H1 (cell line): ENCODE measurements at regions not wholly inside any gene's neighbourhood (a gene's known extent, or its start where the extent isn't known, plus 50 kb on each side); places are given as distances from the start of the nearest gene placed in this dataset.

ENCODE experiments used
- CTCF ChIA-PET: fragments of 300-600 bp; sonication (Branson Sonifier 250); formaldehyde crosslinking; loops from one replicate; lab custom pipeline; 2021; ENCODE audit not compliant: partially characterized antibody; lab: Charles Lee
- POLR2A ChIA-PET: fragments of 300-600 bp; sonication (Branson Sonifier 250); formaldehyde crosslinking; loops from one replicate; lab custom pipeline; 2021; ENCODE audit warnings: inconsistent platforms; ENCODE audit not compliant: partially characterized antibody; lab: Charles Lee
- DNase-seq, 2 experiments: peaks; one replicate each; pipeline versions ENCODE4 v3.0.0 to v3.0.0-alpha.2; 2010 to 2022; ENCODE audit warnings: low spot score in 2 of 2, low read depth in 1 of 2, mixed read lengths in 1 of 2
- FAIRE-seq: peaks from 2 replicates; lab custom pipeline; 2011; peaks lifted over from hg19 to GRCh38; lab: Jason Lieb, UNC
- H2AFZ ChIP-seq: 2 replicates; pipeline ENCODE4 v1.8.1; 2012; ENCODE audit warnings: low read length, inconsistent platforms
- H2AK5ac ChIP-seq: 2 replicates; pipeline ENCODE4 v1.6.1; 2013; ENCODE audit warnings: low read depth, low read length
- H2BK120ac ChIP-seq: replicated peaks from 2 replicates; pipeline ENCODE3; 2013; ENCODE audit warnings: low read depth, low read length, inconsistent platforms
- H2BK12ac ChIP-seq: 2 replicates; pipeline ENCODE4 v1.6.1; 2013; ENCODE audit warnings: low read depth, low read length
- H2BK15ac ChIP-seq: 2 replicates; pipeline ENCODE4 v1.6.1; 2013; ENCODE audit warnings: low read length
- H2BK20ac ChIP-seq: 2 replicates; pipeline ENCODE4 v1.6.1; 2013; ENCODE audit warnings: low read length
- H2BK5ac ChIP-seq: 2 replicates; pipeline ENCODE4 v1.6.1; 2013; ENCODE audit warnings: low read depth, low read length
- H3K14ac ChIP-seq: 2 replicates; pipeline ENCODE4 v1.6.1; 2013; ENCODE audit warnings: inconsistent platforms; ENCODE audit not compliant: insufficient read length
- H3K18ac ChIP-seq: 2 replicates; pipeline ENCODE4 v1.6.1; 2013; ENCODE audit warnings: low read length; ENCODE audit errors: extremely low read depth
- H3K23ac ChIP-seq: 2 replicates; pipeline ENCODE4 v1.6.1; 2013; ENCODE audit warnings: inconsistent platforms; ENCODE audit not compliant: insufficient read length
- H3K23me2 ChIP-seq: 2 replicates; pipeline ENCODE4 v1.6.1; 2013; ENCODE audit warnings: low read depth, low read length
- H3K27ac ChIP-seq: 2 replicates; pipeline ENCODE4 v1.6.1; 2011; ENCODE audit warnings: low read depth, low read length, inconsistent platforms
- H3K27me3 ChIP-seq, 4 experiments: replicated peaks in 1 of 4; 1 replicate in 1 of 4; 2 replicates in 3 of 4; pipeline versions ENCODE4 v1.6.1 to v1.8.1; 2011 to 2013; ENCODE audit warnings: low read length in 3 of 4, mild to moderate bottlenecking in 3 of 4, inconsistent platforms in 2 of 4, mixed read lengths in 2 of 4, moderate library complexity in 1 of 4; ENCODE audit not compliant: control insufficient read depth in 3 of 4, insufficient read depth in 3 of 4; ENCODE audit errors: extremely low read depth in 1 of 4
- H3K36me3 ChIP-seq, 4 experiments: 2 replicates each; pipeline versions ENCODE4 v1.6.1 to v1.8.1; 2011 to 2013; ENCODE audit warnings: mild to moderate bottlenecking in 4 of 4, low read length in 3 of 4, moderate library complexity in 2 of 4, control low read depth in 1 of 4, inconsistent platforms in 1 of 4; ENCODE audit not compliant: insufficient read depth in 4 of 4, control insufficient read depth in 2 of 4
- H3K4ac ChIP-seq: replicated peaks from 2 replicates; pipeline ENCODE3; 2013; ENCODE audit warnings: low read length, low read depth, mixed read lengths, inconsistent platforms; ENCODE audit not compliant: insufficient read length
- H3K4me1 ChIP-seq, 4 experiments: replicated peaks in 1 of 4; 1 replicate in 1 of 4; 2 replicates in 3 of 4; pipeline versions ENCODE4 v1.6.1 to v1.8.1; 2011 to 2013; ENCODE audit warnings: low read length in 3 of 4, inconsistent platforms in 2 of 4, mixed read lengths in 1 of 4; ENCODE audit not compliant: insufficient read depth in 4 of 4, control insufficient read depth in 3 of 4
- H3K4me2 ChIP-seq, 2 experiments: 2 replicates each; pipeline versions ENCODE4 v1.6.1 to v1.8.1; 2011 to 2013; ENCODE audit warnings: low read depth in 2 of 2, low read length in 2 of 2, control low read depth in 1 of 2, inconsistent platforms in 1 of 2, mild to moderate bottlenecking in 1 of 2; ENCODE audit not compliant: insufficient read depth in 1 of 2
- H3K4me3 ChIP-seq, 4 experiments: fragments of 200-600, 300-600 bp in 1 of 4; sonication (generic), shearing (Covaris generic), sonication (Bioruptor Twin) in 1 of 4; 2 replicates each; pipeline versions ENCODE4 v1.5.1 to v1.8.1; 2011 to 2016; ENCODE audit warnings: low read length in 4 of 4, low read depth in 3 of 4, control low read depth in 2 of 4, inconsistent platforms in 2 of 4, mild to moderate bottlenecking in 2 of 4, mixed read lengths in 1 of 4, moderate library complexity in 1 of 4; ENCODE audit not compliant: insufficient read depth in 2 of 4; ENCODE audit errors: extremely low read depth in 1 of 4
- H3K56ac ChIP-seq: replicated peaks from 2 replicates; pipeline ENCODE3; 2013; ENCODE audit warnings: low read depth, mild to moderate bottlenecking, mixed read lengths, low read length, inconsistent platforms; ENCODE audit not compliant: insufficient read length
- H3K79me1 ChIP-seq: 2 replicates; pipeline ENCODE4 v1.6.1; 2013; ENCODE audit warnings: low read depth, low read length, control low read depth
- H3K79me2 ChIP-seq, 2 experiments: 2 replicates each; pipeline versions ENCODE4 v1.6.1 to v1.8.1; 2012 to 2013; ENCODE audit warnings: low read length in 2 of 2, mild to moderate bottlenecking in 2 of 2, inconsistent platforms in 1 of 2; ENCODE audit not compliant: insufficient read depth in 2 of 2, control insufficient read depth in 1 of 2
- H3K9ac ChIP-seq, 4 experiments: replicated peaks in 1 of 4; 1 replicate in 1 of 4; 2 replicates in 3 of 4; pipeline versions ENCODE4 v1.6.1 to v1.8.1; 2011 to 2013; ENCODE audit warnings: low read depth in 3 of 4, low read length in 3 of 4, control low read depth in 2 of 4, mild to moderate bottlenecking in 2 of 4, moderate library complexity in 2 of 4, inconsistent platforms in 1 of 4; ENCODE audit errors: extremely low read depth in 1 of 4
- H3K9me3 ChIP-seq, 2 experiments: 2 replicates each; pipeline versions ENCODE4 v1.6.1 to v1.8.1; 2012 to 2013; ENCODE audit warnings: mild to moderate bottlenecking in 2 of 2, moderate library complexity in 2 of 2, control low read depth in 1 of 2, inconsistent platforms in 1 of 2, low read depth in 1 of 2, low read length in 1 of 2, mixed read lengths in 1 of 2; ENCODE audit not compliant: insufficient read depth in 2 of 2
- H4K20me1 ChIP-seq, 2 experiments: replicated peaks in 1 of 2; 2 replicates each; pipeline versions ENCODE3 to v1.8.1; 2011 to 2013; ENCODE audit warnings: inconsistent platforms in 2 of 2, low read length in 2 of 2, mild to moderate bottlenecking in 1 of 2; ENCODE audit not compliant: insufficient read depth in 2 of 2, control insufficient read depth in 1 of 2
- H4K5ac ChIP-seq: 2 replicates; pipeline ENCODE4 v1.6.1; 2013; ENCODE audit warnings: low read length, low read depth, mixed read lengths, inconsistent platforms; ENCODE audit not compliant: insufficient read length
- H4K8ac ChIP-seq: 2 replicates; pipeline ENCODE4 v1.8.0; 2013; ENCODE audit warnings: mild to moderate bottlenecking, moderate library complexity, low read length, inconsistent platforms; ENCODE audit not compliant: insufficient read depth; ENCODE audit errors: extremely low read depth
- H4K91ac ChIP-seq: replicated peaks from 2 replicates; pipeline ENCODE3; 2013; ENCODE audit warnings: low read length, mixed read lengths, inconsistent platforms; ENCODE audit not compliant: insufficient read length
- CBX5 ChIP-seq: fragments of 300-800, 300-1000 bp; sonication (generic); IDR thresholded peaks from 2 replicates; pipeline ENCODE4 v1.7.1; 2016; ENCODE audit warnings: antibody characterized with exemption, low read length, low read depth
- CHD2 ChIP-seq: IDR thresholded peaks from 2 replicates; pipeline ENCODE4 v1.6.1; 2012; ENCODE audit warnings: low read length, improper control_type of control experiment
- WGBS, 2 experiments: shearing (Covaris generic) in 1 of 2; methylation state at CpG; one replicate each; pipeline versions ENCODE4 v1.1.6 to v1.1.7; 2013 to 2015; ENCODE audit warnings: low lambda C conversion rate in 2 of 2, mixed read lengths in 2 of 2, inconsistent platforms in 1 of 2, low coverage in 1 of 2, missing lambda C conversion rate in 1 of 2; ENCODE audit not compliant: insufficient replicate concordance in 2 of 2, insufficient coverage in 1 of 2, insufficient read length in 1 of 2; ENCODE audit errors: extremely low coverage in 1 of 2, missing lambda C conversion rate in 1 of 2; 5-methylcytosine and 5-hydroxymethylcytosine counted together

DNA sequence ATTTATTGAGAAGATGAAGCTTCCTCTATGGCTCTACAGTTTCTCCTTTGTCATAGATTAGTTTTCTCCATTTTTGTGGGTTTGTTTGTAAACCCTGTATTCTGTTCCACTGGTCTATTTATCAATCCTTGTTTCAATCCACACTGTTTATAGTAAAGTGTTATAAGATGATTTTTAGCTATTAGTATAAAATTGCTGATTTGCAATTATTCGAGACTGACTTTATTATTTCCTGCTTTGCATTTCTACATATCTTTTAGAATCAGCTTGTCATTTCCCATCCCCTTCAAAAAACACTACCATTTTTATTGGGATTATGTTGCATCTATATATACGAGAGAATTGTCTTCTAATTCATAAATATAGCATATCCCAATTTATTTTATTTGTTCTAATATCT is 325.9 kb upstream of the EPHA7 start:
- ChIA-PET CTCF (interaction anchor here (0.6 to 0.8 kb wide), 2 partner anchors 321 to 729 kb away, joined by 3 read pairs; no protein-coding TSS in a partner anchor), POLR2A (no interaction called here)
- Histone ChIP-seq H3K79me1 (no peaks in the 10 kb centered on the region), H3K56ac (no peak overlapping the region), H2BK20ac (no peak overlapping the region), H3K79me2 (no peaks in the 10 kb centered on the region), H3K18ac (no peak overlapping the region), H3K4me2 (no peak overlapping the region), H3K23me2 (no peaks in the 10 kb centered on the region), H2AFZ (no peak overlapping the region), H3K9me3 (no peaks in the 10 kb centered on the region), H2BK12ac (no peak overlapping the region), H3K23ac (no peak overlapping the region), H3K4ac (no peak overlapping the region), H3K14ac (no peak overlapping the region), H3K27ac (no peak overlapping the region), H4K8ac (no peak overlapping the region), H4K5ac (no peak overlapping the region), H3K4me3 (no peak overlapping the region), H2AK5ac (no peak overlapping the region), H2BK120ac (no peak overlapping the region), H2BK15ac (no peak overlapping the region), H3K4me1 (0 out of 7 replicates have a peak, but pooled peaks cover 0 to 3% (median 0%) of the 10 kb centered on the region in 4 experiments), H4K91ac (no peak overlapping the region), H2BK5ac (no peak overlapping the region), H3K36me3 (no peaks in the 10 kb centered on the region), H3K9ac (no peak overlapping the region), H4K20me1 (no peaks in the 10 kb centered on the region), H3K27me3 (no peaks in the 10 kb centered on the region)
- DNase-seq (no peak), FAIRE-seq (no peak)
- WGBS, 2 experiments: 94% methylated on average over 2 of the region's 2 CpGs; no CpG with 5 or more reads in 1 of the 2 experiments
- TF ChIP-seq CBX5 (no peak), CHD2 (no peak)
